HEK293 (cell line): ENCODE measurements at regions not wholly inside any gene's neighbourhood (a gene's known extent, or its start where the extent isn't known, plus 50 kb on each side); places are given as distances from the start of the nearest gene placed in this dataset.

Experiments used
- SP2 ChIP-seq: fragments of 450-650 bp; formaldehyde crosslinking; IDR thresholded peaks from 2 replicates; pipeline ENCODE4 v1.5.1; 2016; ENCODE audit warnings: missing biosample characterization, missing genetic modification characterization
- YY1 ChIP-seq: fragments of 450-650 bp; formaldehyde crosslinking; IDR thresholded peaks from 2 replicates; pipeline ENCODE4 v1.5.1; 2018; ENCODE audit warnings: missing biosample characterization, missing genetic modification characterization
- ZNF112 ChIP-seq: fragments of 450-650 bp; formaldehyde crosslinking; IDR thresholded peaks from 2 replicates; pipeline ENCODE4 v1.5.0; 2017; ENCODE audit warnings: missing biosample characterization, missing genetic modification characterization
- ZNF146 ChIP-seq: fragments of 450-650 bp; formaldehyde crosslinking; IDR thresholded peaks from 2 replicates; pipeline ENCODE4 v1.5.1; 2016; ENCODE audit warnings: missing biosample characterization, missing genetic modification characterization
- ZNF274 ChIP-seq, 2 experiments: fragments of 200-500 bp in 1 of 2; fragments of 450-650 bp in 1 of 2; sonication (Bioruptor generic) in 1 of 2; formaldehyde crosslinking in 1 of 2; IDR thresholded peaks; 2 replicates each; pipeline versions ENCODE4 v1.5.1 to v1.6.1; 2014 to 2016; ENCODE audit warnings: borderline replicate concordance in 1 of 2, inconsistent platforms in 1 of 2, low read length in 1 of 2, missing biosample characterization in 1 of 2, missing genetic modification characterization in 1 of 2
- ZNF660 ChIP-seq: fragments of 450-650 bp; IDR thresholded peaks from 2 replicates; pipeline ENCODE4 v1.5.1; 2018; ENCODE audit warnings: missing biosample characterization, mild to moderate bottlenecking, missing genetic modification characterization
- ZNF664 ChIP-seq: fragments of 450-650 bp; formaldehyde crosslinking; IDR thresholded peaks from 2 replicates; pipeline ENCODE4 v1.5.1; 2016; ENCODE audit warnings: missing biosample characterization, missing genetic modification characterization
- ZNF707 ChIP-seq: fragments of 450-650 bp; formaldehyde crosslinking; IDR thresholded peaks from 2 replicates; pipeline ENCODE4 v1.5.1; 2016; ENCODE audit warnings: missing biosample characterization, missing genetic modification characterization
- TF ChIP-seq, protein P1 (sequence below): fragments of 450-650 bp; formaldehyde crosslinking; IDR thresholded peaks from 2 replicates; pipeline ENCODE4 v1.5.1; 2016; ENCODE audit warnings: missing biosample characterization, missing genetic modification characterization

DNA sequence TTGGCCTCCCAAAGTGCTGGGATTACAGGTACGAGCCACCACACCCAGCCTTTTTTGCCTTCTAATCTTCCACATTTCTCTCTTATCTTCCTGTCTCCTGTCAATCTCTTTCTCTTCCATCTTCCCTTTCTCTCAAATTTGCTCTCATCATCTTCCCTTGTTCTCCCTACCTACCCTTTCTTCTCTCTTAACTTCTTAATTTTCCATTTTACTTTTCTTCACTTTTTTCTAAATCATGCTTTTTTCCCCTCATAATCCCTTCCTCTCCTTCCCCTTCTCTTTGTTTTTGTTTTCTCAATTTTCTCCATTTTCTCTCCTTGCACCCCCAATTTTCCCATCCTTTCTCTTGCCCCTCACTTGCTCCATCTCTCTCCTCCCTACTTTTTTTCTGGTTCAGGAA is 545.7 kb downstream of the OMA1 start:
- TF ChIP-seq ZNF274 (IDR thresholded peaks at IDR 0.05; ENCODE audit: low read length) (no peak), ZNF274 (tag by site-specific recombination; IDR thresholded peaks at IDR 0.05; ENCODE audit: borderline replicate concordance) (no peak), ZNF112 (tag by site-specific recombination) (no peak), YY1 (tag by site-specific recombination) (no peak), ZNF707 (tag by site-specific recombination) (no peak), ZNF664 (tag by site-specific recombination) (no peak), ZNF146 (no peak), ZNF660 (no peak), SP2 (tag by site-specific recombination) (no peak)
- TF ChIP-seq, protein P1, sequence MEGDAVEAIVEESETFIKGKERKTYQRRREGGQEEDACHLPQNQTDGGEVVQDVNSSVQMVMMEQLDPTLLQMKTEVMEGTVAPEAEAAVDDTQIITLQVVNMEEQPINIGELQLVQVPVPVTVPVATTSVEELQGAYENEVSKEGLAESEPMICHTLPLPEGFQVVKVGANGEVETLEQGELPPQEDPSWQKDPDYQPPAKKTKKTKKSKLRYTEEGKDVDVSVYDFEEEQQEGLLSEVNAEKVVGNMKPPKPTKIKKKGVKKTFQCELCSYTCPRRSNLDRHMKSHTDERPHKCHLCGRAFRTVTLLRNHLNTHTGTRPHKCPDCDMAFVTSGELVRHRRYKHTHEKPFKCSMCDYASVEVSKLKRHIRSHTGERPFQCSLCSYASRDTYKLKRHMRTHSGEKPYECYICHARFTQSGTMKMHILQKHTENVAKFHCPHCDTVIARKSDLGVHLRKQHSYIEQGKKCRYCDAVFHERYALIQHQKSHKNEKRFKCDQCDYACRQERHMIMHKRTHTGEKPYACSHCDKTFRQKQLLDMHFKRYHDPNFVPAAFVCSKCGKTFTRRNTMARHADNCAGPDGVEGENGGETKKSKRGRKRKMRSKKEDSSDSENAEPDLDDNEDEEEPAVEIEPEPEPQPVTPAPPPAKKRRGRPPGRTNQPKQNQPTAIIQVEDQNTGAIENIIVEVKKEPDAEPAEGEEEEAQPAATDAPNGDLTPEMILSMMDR, result no peak
